NB4 (cell line): ENCODE measurements at regions not wholly inside any gene's neighbourhood (a gene's known extent, or its start where the extent isn't known, plus 50 kb on each side); places are given as distances from the start of the nearest gene placed in this dataset.

ENCODE experiments used
- CTCF ChIP-seq: IDR thresholded peaks from one replicate; pipeline ENCODE4 v1.5.1; 2012; ENCODE audit warnings: low read depth, low read length
- MAX ChIP-seq: IDR thresholded peaks from 2 replicates; pipeline ENCODE4 v1.6.1; 2011; ENCODE audit warnings: low read depth, low read length
- MYC ChIP-seq: IDR thresholded peaks from 2 replicates; pipeline ENCODE4 v1.6.1; 2011; ENCODE audit warnings: low read depth, low read length
- POLR2A ChIP-seq: IDR thresholded peaks from 2 replicates; pipeline ENCODE4 v1.6.1; 2011; ENCODE audit warnings: mild to moderate bottlenecking; ENCODE audit not compliant: insufficient read length; ENCODE audit errors: extremely low read depth

DNA sequence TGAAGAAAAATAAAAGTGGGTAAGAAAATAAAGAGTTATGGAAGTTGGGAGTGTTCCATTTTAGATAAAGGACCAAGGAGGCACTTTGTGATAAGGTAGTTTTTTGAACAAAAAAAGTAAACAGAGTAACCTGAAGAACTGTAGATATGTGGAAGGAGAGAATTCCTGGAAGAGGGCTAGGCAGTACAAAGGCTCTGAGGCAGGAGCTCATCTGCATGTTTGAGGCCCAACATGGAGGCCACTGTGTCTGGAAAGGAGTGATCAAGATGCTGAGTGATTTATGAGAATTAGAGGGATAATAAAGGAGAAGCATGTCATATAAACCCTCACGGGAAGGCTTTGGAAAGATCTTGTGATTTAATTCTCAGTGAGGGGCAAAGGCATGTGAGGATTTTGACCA is 126.5 kb downstream of the DTWD1 start:
- TF ChIP-seq CTCF = no peak
- TF ChIP-seq POLR2A = no peak
- TF ChIP-seq MAX = no peak
- no peak for TF ChIP-seq MYC
